ENCODE measurements at regions not wholly inside any gene's neighbourhood (a gene's known extent, or its start where the extent isn't known, plus 50 kb on each side); places are given as distances from the start of the nearest gene placed in this dataset.

DNA sequence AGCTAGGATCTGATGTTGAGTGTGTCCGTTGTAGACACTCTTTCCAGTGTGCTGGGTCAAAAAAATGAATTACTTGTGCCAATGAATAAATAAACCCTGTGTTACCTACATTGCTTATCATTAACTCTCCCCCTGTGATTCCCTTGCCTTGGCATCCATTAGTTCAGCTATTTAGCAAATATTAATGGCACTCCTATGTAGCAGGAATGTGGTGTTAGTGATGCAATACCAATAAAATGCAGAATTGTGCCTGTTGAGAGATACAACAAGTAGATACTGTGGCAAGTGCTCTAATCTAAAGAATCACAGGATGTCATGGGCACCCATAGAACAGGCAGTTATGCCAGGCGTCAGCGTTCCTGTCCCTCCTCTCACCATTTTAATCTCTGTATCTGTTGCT lies 343.2 kb downstream of the PMP22 start (continued):
- TF ChIP-seq SOX13 (IDR thresholded peaks at IDR 0.05) = no peak
- no peak for TF ChIP-seq SOX13 (CRISPR knock-in tag; conservative IDR thresholded peaks at IDR 0.05 in 1 of 2, IDR thresholded peaks at IDR 0.05 in 1 of 2)
- TF ChIP-seq, protein P1, sequence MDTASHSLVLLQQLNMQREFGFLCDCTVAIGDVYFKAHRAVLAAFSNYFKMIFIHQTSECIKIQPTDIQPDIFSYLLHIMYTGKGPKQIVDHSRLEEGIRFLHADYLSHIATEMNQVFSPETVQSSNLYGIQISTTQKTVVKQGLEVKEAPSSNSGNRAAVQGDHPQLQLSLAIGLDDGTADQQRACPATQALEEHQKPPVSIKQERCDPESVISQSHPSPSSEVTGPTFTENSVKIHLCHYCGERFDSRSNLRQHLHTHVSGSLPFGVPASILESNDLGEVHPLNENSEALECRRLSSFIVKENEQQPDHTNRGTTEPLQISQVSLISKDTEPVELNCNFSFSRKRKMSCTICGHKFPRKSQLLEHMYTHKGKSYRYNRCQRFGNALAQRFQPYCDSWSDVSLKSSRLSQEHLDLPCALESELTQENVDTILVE (CRISPR knock-in tag; IDR thresholded peaks at IDR 0.05) = no peak
- no peak for TF ChIP-seq ZSCAN22 (CRISPR knock-in tag; IDR thresholded peaks at IDR 0.05)
- no peak for TF ChIP-seq POLR2G (IDR thresholded peaks at IDR 0.05; ENCODE audit: low read depth, low read length)
- no peak for TF ChIP-seq ISL2 (CRISPR knock-in tag; IDR thresholded peaks at IDR 0.05)
- TF ChIP-seq HOXA5 (CRISPR knock-in tag; IDR thresholded peaks at IDR 0.05) = no peak
- TF ChIP-seq SRSF4 (IDR thresholded peaks at IDR 0.05; ENCODE audit: low read depth, low read length, poor library complexity, severe bottlenecking) = no peak
- TF ChIP-seq SP140L (CRISPR knock-in tag; IDR thresholded peaks at IDR 0.05; ENCODE audit: borderline replicate concordance) = no peak

GRCh38 chr17:14919631-14920213 lies 345.4 kb downstream of the PMP22 start:
- H3K9ac ChIP-seq (ENCODE audit: insufficient read depth, low read depth, low read length) = no peak overlapping the region
- FAIRE-seq = no peak
- no TSS peak for BruUV-seq (replicated peaks)
- peaks cover 16% of the 10 kb centered on the region for H3K9me3 ChIP-seq (ENCODE audit: low read length)
- H3K4me1 ChIP-seq (ENCODE audit: insufficient read depth, low read length) = no peaks in the 10 kb centered on the region
- peaks cover 0 to 1% of the 10 kb centered on the region in 2 experiments; a peak in 1 of 5 replicates for H3K27me3 ChIP-seq (ENCODE audit: control insufficient read depth in 1 of 2, insufficient read depth in 2 of 2, low read length in 2 of 2)
- DNase-seq (ENCODE audit: low spot score) = no peak
- no peak overlapping the region for H3K27ac ChIP-seq (ENCODE audit: extremely low read length, insufficient read depth, low read length)
- intact Hi-C loops (cut with micrococcal nuclease; ENCODE audit: unreplicated experiment) (no loop called here), in situ Hi-C loops (cut with HindIII; ENCODE audit: extremely low pct_ligation_motif_present, low pct_unique_long_range_greater_than_20kb) (loop anchor here (10.0 kb wide), 1 partner anchor 1325 kb away; no protein-coding TSS in a partner anchor)
- no peak overlapping the region for H2AFZ ChIP-seq (ENCODE audit: low read length)
- ATAC-seq = no peak
- CTCF ChIA-PET (ENCODE audit: low intra/inter-chr PET ratio, low total read pairs) = no interaction called here
- no peak for TF ChIP-seq ZNF441 (CRISPR knock-in tag; IDR thresholded peaks at IDR 0.05; ENCODE audit: borderline replicate concordance)
- no peak for TF ChIP-seq JUN (CRISPR knock-in tag; IDR thresholded peaks at IDR 0.05)
- no peak for TF ChIP-seq RAD51 (IDR thresholded peaks at IDR 0.05; ENCODE audit: borderline replicate concordance)
- TF ChIP-seq TEAD2 (CRISPR knock-in tag; IDR thresholded peaks at IDR 0.05) = no peak
- TF ChIP-seq ZBTB3 (CRISPR knock-in tag; IDR thresholded peaks at IDR 0.05; ENCODE audit: borderline replicate concordance, low read depth) = no peak
- no peak for TF ChIP-seq THAP8 (CRISPR knock-in tag; IDR thresholded peaks at IDR 0.05; ENCODE audit: borderline replicate concordance)
- POLR2A ChIA-PET = no interaction called here
- WGBS (ENCODE audit: low lambda C conversion rate) = 31% methylated on average over 5 of the region's 5 CpGs
- H3K36me3 ChIP-seq (replicated peaks in 1 of 2; ENCODE audit: control insufficient read depth in 1 of 2, insufficient read depth in 2 of 2, low read length in 2 of 2) = no peaks in the 10 kb centered on the region
- no peak overlapping the region for H3K4me2 ChIP-seq (ENCODE audit: low read depth, low read length)
- no peaks in the 10 kb centered on the region for H3K79me2 ChIP-seq (ENCODE audit: insufficient read depth, low read length)
- no peak overlapping the region for H3K4me3 ChIP-seq (replicated peaks in 1 of 3; ENCODE audit: insufficient read depth in 1 of 3, low read depth in 2 of 3, low read length in 3 of 3)
- no peaks in the 10 kb centered on the region for H4K20me1 ChIP-seq (ENCODE audit: insufficient read depth, low read length)

Measured in HepG2 (cell line).